GM21390 (cell line): ENCODE measurements at regions not wholly inside any gene's neighbourhood (a gene's known extent, or its start where the extent isn't known, plus 50 kb on each side); places are given as distances from the start of the nearest gene placed in this dataset.

ENCODE experiments used
- ATAC-seq: cut with Tn5 transposase; IDR thresholded peaks from one replicate; pipeline ENCODE4 v1.9.1; 2021; ENCODE audit not compliant: unreplicated experiment

GRCh38 chr2:8088810-8089209 is 593.0 kb upstream of the ID2 start:
- no peak for ATAC-seq

- no peak for ATAC-seq
Measured at GRCh38 chr2:8089596-8089995, 592.3 kb upstream of the ID2 start.

GRCh38 chr2:8090748-8091700 is 590.8 kb upstream of the ID2 start:
- ATAC-seq, result peak; percentile 63

GRCh38 chr2:8094526-8094925 is 587.3 kb upstream of the ID2 start:
- no peak for ATAC-seq

GRCh38 chr2:8095978-8096377 is 585.9 kb upstream of the ID2 start:
- ATAC-seq, result no peak

GRCh38 chr2:8096484-8096883 is 585.4 kb upstream of the ID2 start:
- no peak for ATAC-seq

- no peak for ATAC-seq
Measured at GRCh38 chr2:8098476-8099266, 583.2 kb upstream of the ID2 start.

- no peak for ATAC-seq
Measured at GRCh38 chr2:8099267-8099582, 582.6 kb upstream of the ID2 start.

- no peak for ATAC-seq
Measured at GRCh38 chr2:8101614-8102277, 580.1 kb upstream of the ID2 start.

GRCh38 chr2:8102470-8102869 is 579.4 kb upstream of the ID2 start:
- no peak for ATAC-seq

- ATAC-seq, result no peak
Measured at GRCh38 chr2:8103085-8103708, 578.7 kb upstream of the ID2 start.

GRCh38 chr2:8107150-8107549 is 574.7 kb upstream of the ID2 start:
- ATAC-seq, result no peak

- no peak for ATAC-seq
Measured at GRCh38 chr2:8107621-8108378, 574.1 kb upstream of the ID2 start.

- ATAC-seq, result no peak
Measured at GRCh38 chr2:8110716-8111115, 571.1 kb upstream of the ID2 start.

- ATAC-seq, result no peak
Measured at GRCh38 chr2:8111193-8111592, 570.7 kb upstream of the ID2 start.

GRCh38 chr2:8115456-8115855 is 566.4 kb upstream of the ID2 start:
- ATAC-seq, result no peak

- ATAC-seq, result no peak
Measured at GRCh38 chr2:8115966-8116365, 565.9 kb upstream of the ID2 start.

- ATAC-seq, result peak; percentile 99
Measured at GRCh38 chr2:8116661-8117060, 565.2 kb upstream of the ID2 start.

- no peak for ATAC-seq
Measured at GRCh38 chr2:8118940-8119781, 562.7 kb upstream of the ID2 start.
